ENCODE measurements at regions not wholly inside any gene's neighbourhood (a gene's known extent, or its start where the extent isn't known, plus 50 kb on each side); places are given as distances from the start of the nearest gene placed in this dataset.
"Not testable (repeated sequence)": the region's sequence is repeated elsewhere in the genome, so short reads cannot be mapped to it uniquely, and the experiment has no call there.

DNA sequence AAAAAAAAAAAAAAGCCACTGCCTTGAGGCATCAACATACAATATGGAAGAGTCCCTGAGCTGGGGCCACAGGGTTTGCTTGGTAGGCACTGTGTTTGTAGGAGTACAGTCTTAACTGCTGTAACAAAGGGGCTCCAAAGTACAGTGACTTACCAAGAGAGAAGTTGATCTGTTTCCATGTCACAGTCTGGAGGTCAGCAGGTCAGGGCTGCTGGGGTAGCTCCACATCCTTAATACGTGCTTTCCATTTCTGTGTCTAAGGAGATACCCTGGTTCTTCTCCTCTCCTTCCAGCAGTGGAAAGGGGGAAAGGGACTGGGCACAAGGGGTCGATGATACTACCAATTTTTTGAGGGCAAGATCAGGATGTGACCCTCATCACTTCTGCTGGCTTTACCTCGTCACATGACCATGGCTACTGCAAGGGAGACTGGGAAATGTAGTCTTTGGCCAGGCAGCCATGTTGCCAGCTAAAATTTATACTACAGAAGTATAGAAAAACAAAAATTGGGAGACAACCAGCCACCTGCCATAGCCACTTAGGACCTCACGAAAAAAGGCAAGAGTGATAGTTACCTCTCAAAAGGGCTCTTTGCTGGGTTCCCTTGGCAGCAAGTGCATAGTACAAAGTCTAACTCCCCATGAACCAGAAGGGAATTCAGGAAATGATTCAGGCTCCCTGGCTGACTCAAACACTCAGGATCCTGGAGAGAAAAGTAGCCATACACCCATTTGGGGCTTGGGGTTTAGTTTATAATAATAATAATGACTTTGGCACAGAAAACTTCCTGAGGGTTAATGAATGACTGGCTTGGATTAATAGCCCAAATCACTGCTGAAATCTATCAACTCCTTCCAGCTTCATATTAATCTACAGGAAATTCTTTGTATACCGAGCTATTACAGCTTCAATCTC, 52.7 kb upstream of the ATP5PO start:
- no peaks in the 10 kb centered on the region for H3K36me3 ChIP-seq (ENCODE audit: insufficient read depth, low read length)
- H3K4me1 ChIP-seq (ENCODE audit: control insufficient read depth, insufficient read depth, low read length), result peaks cover 56% of the 10 kb centered on the region
- no peaks in the 10 kb centered on the region for H3K9me3 ChIP-seq (replicated peaks; ENCODE audit: low read length)
- H3K4me3 ChIP-seq (ENCODE audit: low read length), result peak overlapping the region; percentile 39
- H3K9ac ChIP-seq (ENCODE audit: low read depth, low read length), result peak overlapping the region; percentile 43
- peak overlapping the region; percentile 75 for H3K4me2 ChIP-seq (ENCODE audit: low read length)
- no peaks in the 10 kb centered on the region for H3K27me3 ChIP-seq (ENCODE audit: control insufficient read depth, insufficient read depth, low read length)

DNA sequence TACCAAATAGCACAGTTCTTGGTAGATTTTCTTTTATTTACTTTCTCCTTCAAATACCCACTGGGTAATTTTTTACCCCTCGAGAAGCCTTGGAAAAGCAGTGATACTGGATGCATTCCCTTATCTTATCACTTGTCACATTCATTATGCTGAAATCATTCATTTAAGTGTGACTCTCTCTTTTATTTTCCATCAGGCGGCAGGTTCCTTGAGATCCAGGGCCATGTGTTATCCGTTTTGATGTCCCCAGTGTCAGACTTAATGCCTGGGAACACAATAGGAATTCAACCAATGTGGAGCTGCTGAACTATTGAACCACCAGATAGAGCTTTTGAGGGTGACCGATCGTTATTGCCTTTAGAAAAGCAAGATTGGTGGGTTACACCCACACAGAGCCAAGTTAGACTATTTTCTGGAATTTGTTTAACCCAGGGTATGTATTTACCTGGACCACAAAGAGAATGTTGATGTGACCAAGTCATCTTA, 51.5 kb upstream of the ATP5PO start:
- Histone ChIP-seq H3K36me3 (ENCODE audit: insufficient read depth, low read length) (no peaks in the 10 kb centered on the region), H3K4me2 (ENCODE audit: low read length) (no peak overlapping the region), H3K9ac (ENCODE audit: low read depth, low read length) (no peak overlapping the region), H3K4me1 (ENCODE audit: control insufficient read depth, insufficient read depth, low read length) (peaks cover 47% of the 10 kb centered on the region), H3K27me3 (ENCODE audit: control insufficient read depth, insufficient read depth, low read length) (no peaks in the 10 kb centered on the region), H3K4me3 (ENCODE audit: low read length) (no peak overlapping the region), H3K9me3 (replicated peaks; ENCODE audit: low read length) (no peaks in the 10 kb centered on the region)

DNA sequence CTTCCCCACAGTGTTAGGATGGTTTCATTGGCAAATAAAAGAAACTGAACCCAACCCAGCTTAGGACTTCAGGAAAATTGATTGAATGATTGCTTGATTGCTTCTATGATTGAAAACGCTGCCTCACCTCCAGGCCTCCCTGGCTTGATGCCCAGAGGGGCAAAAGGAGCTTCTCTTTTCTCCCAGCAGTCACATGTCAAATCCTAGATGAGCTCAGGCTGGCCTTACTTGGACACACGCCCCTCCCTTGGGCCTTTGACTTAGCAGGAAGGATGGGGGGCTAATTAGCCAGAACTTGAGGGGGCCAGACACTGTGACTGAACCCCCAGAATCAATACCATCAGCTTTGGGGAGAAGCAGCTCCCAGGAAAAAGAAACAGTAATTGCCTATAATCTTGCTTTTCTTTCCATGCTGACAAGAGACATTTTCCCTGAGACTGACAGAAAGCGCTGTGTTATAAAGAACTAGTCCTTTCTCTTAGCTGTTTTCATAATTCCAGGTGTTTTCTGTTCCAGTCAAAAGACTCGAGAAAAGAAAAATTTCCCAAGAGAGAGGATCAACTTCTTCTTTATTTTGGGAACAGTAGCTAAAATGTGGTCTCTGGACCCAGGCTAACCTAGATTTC, 50.8 kb upstream of the ATP5PO start:
- Histone ChIP-seq H3K4me1 (ENCODE audit: control insufficient read depth, insufficient read depth, low read length) (peaks cover 41% of the 10 kb centered on the region), H3K9ac (ENCODE audit: low read depth, low read length) (no peak overlapping the region), H3K4me2 (ENCODE audit: low read length) (no peak overlapping the region), H3K27me3 (ENCODE audit: control insufficient read depth, insufficient read depth, low read length) (no peaks in the 10 kb centered on the region), H3K9me3 (replicated peaks; ENCODE audit: low read length) (no peaks in the 10 kb centered on the region), H3K4me3 (ENCODE audit: low read length) (no peak overlapping the region), H3K36me3 (ENCODE audit: insufficient read depth, low read length) (no peaks in the 10 kb centered on the region)

DNA sequence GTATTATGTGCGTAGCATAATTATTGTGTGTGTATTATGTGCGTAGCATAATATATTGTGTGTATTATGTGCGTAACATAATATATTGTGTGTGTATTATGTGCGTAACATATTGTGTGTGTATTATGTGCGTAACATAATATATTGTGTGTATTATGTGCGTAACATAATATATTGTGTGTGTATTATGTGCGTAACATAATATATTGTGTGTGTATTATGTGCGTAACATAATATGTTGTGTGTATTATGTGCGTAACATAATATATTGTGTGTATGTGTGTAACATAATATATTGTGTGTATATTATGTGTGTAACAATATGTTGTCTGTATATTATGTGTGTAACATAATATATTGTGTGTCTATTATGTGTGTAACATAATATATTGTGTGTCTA, 50.1 kb upstream of the ATP5PO start:
- H3K27me3 ChIP-seq (ENCODE audit: control insufficient read depth, insufficient read depth, low read length); H3K9me3 ChIP-seq (replicated peaks; ENCODE audit: low read length); H3K36me3 ChIP-seq (ENCODE audit: insufficient read depth, low read length); H3K4me2 ChIP-seq (ENCODE audit: low read length); H3K4me3 ChIP-seq (ENCODE audit: low read length); H3K9ac ChIP-seq (ENCODE audit: low read depth, low read length): not testable (repeated sequence)
- peaks cover 35% of the 10 kb centered on the region for H3K4me1 ChIP-seq (ENCODE audit: control insufficient read depth, insufficient read depth, low read length)

All from skeletal muscle satellite cell (primary cell).